GM12892 (cell line): ENCODE measurements at regions not wholly inside any gene's neighbourhood (a gene's known extent, or its start where the extent isn't known, plus 50 kb on each side); places are given as distances from the start of the nearest gene placed in this dataset.
"Not testable (repeated sequence)": the region's sequence is repeated elsewhere in the genome, so short reads cannot be mapped to it uniquely, and the experiment has no call there.

Experiments used
- POLR2A ChIP-seq: IDR thresholded peaks from 2 replicates; pipeline ENCODE4 v1.6.1; 2011; ENCODE audit warnings: low read depth, low read length, control low read depth
- POLR2AphosphoS5 ChIP-seq: IDR thresholded peaks from 2 replicates; pipeline ENCODE4 v1.6.1; 2011; ENCODE audit warnings: low read depth, low read length, control low read depth
- TAF1 ChIP-seq: IDR thresholded peaks from 2 replicates; pipeline ENCODE4 v1.6.1; 2011; ENCODE audit warnings: low read depth, mild to moderate bottlenecking, control low read depth, low read length, borderline replicate concordance

DNA sequence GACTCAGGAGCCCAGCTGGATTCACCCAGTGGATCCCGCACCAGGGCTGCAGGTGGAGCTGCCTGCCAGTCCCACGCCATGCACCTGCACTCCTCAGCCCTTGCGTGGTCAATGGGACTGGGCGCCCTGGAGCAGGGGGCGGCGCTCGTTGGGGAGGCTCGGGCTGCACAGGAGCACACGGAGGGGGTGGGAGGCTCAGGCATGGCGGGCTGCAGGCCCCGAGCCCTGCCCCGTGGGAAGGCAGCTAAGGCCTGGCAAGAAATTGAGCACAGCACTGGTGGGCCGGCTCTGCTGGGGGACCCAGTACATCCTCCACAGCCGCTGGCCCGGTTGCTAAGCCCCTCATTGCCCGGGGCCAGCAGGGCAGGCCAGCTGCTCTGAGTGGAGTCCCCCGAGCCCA, 90.3 kb downstream of the DLEU7 start:
- not testable (repeated sequence) for TF ChIP-seq POLR2A, TAF1, POLR2AphosphoS5
